WTC11 (cell line): ENCODE measurements at regions not wholly inside any gene's neighbourhood (a gene's known extent, or its start where the extent isn't known, plus 50 kb on each side); places are given as distances from the start of the nearest gene placed in this dataset.
A peak's percentile ranks its signal among the peaks of the same experiment; 100 is the strongest.

Source experiments
- ATAC-seq: fragments of 200-7000 bp; cut with Tn5 transposase; 2 replicates; pipeline ENCODE4 v1.10.0; 2021; ENCODE audit warnings: mild to moderate bottlenecking, moderate library complexity
- CTCF ChIA-PET: fragments of 300-600 bp; sonication (Branson Sonifier 250); formaldehyde crosslinking; loops from one replicate; lab custom pipeline; 2021; ENCODE audit warnings: antibody characterized with exemption; lab: Charles Lee
- POLR2A ChIA-PET: fragments of 350-600 bp; sonication (Branson Sonifier 250); formaldehyde crosslinking; loops from one replicate; lab custom pipeline; 2021; ENCODE audit warnings: antibody characterized with exemption; lab: Charles Lee
- DNase-seq: peaks from one replicate; pipeline ENCODE4 v3.0.0; 2021; ENCODE audit warnings: low spot score
- H3K27ac Mint-ChIP-seq: 2 replicates; pipeline ENCODE4 v1.8.0; 2021; ENCODE audit warnings: mixed read lengths
- H3K27me3 Mint-ChIP-seq: 2 replicates; pipeline ENCODE4 v1.8.0; 2021; ENCODE audit warnings: low read depth, mild to moderate bottlenecking, moderate library complexity, mixed read lengths
- H3K36me3 Mint-ChIP-seq: 2 replicates; pipeline ENCODE4 v1.8.0; 2021; ENCODE audit warnings: mixed read lengths
- H3K4me1 Mint-ChIP-seq: 2 replicates; pipeline ENCODE4 v1.8.0; 2022; ENCODE audit warnings: mixed read lengths
- H3K4me3 Mint-ChIP-seq: 2 replicates; pipeline ENCODE4 v1.8.0; 2021; ENCODE audit warnings: mild to moderate bottlenecking, moderate library complexity, mixed read lengths
- H3K9me3 Mint-ChIP-seq: 2 replicates; pipeline ENCODE4 v1.8.0; 2021; ENCODE audit warnings: mixed read lengths
- GTF2I ChIP-seq: fragments of 250-450 bp; sonication (Bioruptor Pico); conservative IDR thresholded peaks from 2 replicates; pipeline ENCODE4 v1.4.0; 2021; ENCODE audit warnings: mild to moderate bottlenecking
- JAZF1 ChIP-seq: fragments of 250-450 bp; sonication (Bioruptor Pico); IDR thresholded peaks from 2 replicates; pipeline ENCODE4 v1.9.0; 2021; ENCODE audit warnings: moderate library complexity, mild to moderate bottlenecking, inconsistent platforms
- OVOL2 ChIP-seq: fragments of 250-450 bp; sonication (Bioruptor Pico); IDR thresholded peaks from 2 replicates; pipeline ENCODE4 v1.9.0; 2021; ENCODE audit warnings: mild to moderate bottlenecking, borderline replicate concordance
- SOX15 ChIP-seq: fragments of 250-450 bp; sonication (Bioruptor Pico); IDR thresholded peaks from 2 replicates; pipeline ENCODE4 v1.9.0; 2021; ENCODE audit warnings: mild to moderate bottlenecking
- SP1 ChIP-seq: sonication (generic); formaldehyde crosslinking; conservative IDR thresholded peaks from 2 replicates; pipeline ENCODE4 v1.8.1; 2022; ENCODE audit warnings: missing genetic modification reagents
- TCF7 ChIP-seq: sonication (generic); formaldehyde crosslinking; IDR thresholded peaks from 2 replicates; pipeline ENCODE4 v1.8.0; 2022; ENCODE audit warnings: mild to moderate bottlenecking, low read depth, missing genetic modification reagents, moderate library complexity
- TEAD1 ChIP-seq: sonication (generic); formaldehyde crosslinking; IDR thresholded peaks from 2 replicates; pipeline ENCODE4 v1.8.0; 2022; ENCODE audit warnings: mild to moderate bottlenecking, missing genetic modification reagents
- ZNF396 ChIP-seq: fragments of 250-450 bp; sonication (Bioruptor Pico); IDR thresholded peaks from 2 replicates; pipeline ENCODE4 v1.8.0; 2021; ENCODE audit warnings: mild to moderate bottlenecking, moderate library complexity, borderline replicate concordance
- ZNF416 ChIP-seq: fragments of 250-450 bp; sonication (Bioruptor Pico); IDR thresholded peaks from 2 replicates; pipeline ENCODE4 v1.9.0; 2021; ENCODE audit warnings: mild to moderate bottlenecking, inconsistent platforms
- ZNF671 ChIP-seq: fragments of 250-450 bp; sonication (Bioruptor Pico); IDR thresholded peaks from 2 replicates; pipeline ENCODE4 v1.8.0; 2021; ENCODE audit warnings: mild to moderate bottlenecking
- TF ChIP-seq, protein P1 (sequence below): sonication (generic); formaldehyde crosslinking; IDR thresholded peaks from 2 replicates; pipeline ENCODE4 v1.8.1; 2022; ENCODE audit warnings: low read depth, missing genetic modification reagents, borderline replicate concordance
- TF ChIP-seq, protein P2 (sequence below): sonication (generic); formaldehyde crosslinking; IDR thresholded peaks from 2 replicates; pipeline ENCODE4 v1.8.1; 2023; ENCODE audit warnings: mild to moderate bottlenecking, missing genetic modification reagents, moderate library complexity
- TF ChIP-seq, protein P3 (sequence below): fragments of 250-450 bp; sonication (Bioruptor Pico); IDR thresholded peaks from 2 replicates; pipeline ENCODE4 v1.9.0; 2021; ENCODE audit warnings: mild to moderate bottlenecking
- TF ChIP-seq, protein P4 (sequence below): sonication (generic); formaldehyde crosslinking; IDR thresholded peaks from 2 replicates; pipeline ENCODE4 v1.8.0; 2023; ENCODE audit warnings: mild to moderate bottlenecking, missing genetic modification reagents
- TF ChIP-seq, protein P5 (sequence below): fragments of 250-450 bp; sonication (Bioruptor Pico); IDR thresholded peaks from 2 replicates; pipeline ENCODE4 v1.9.0; 2021; ENCODE audit warnings: mild to moderate bottlenecking, borderline replicate concordance

DNA sequence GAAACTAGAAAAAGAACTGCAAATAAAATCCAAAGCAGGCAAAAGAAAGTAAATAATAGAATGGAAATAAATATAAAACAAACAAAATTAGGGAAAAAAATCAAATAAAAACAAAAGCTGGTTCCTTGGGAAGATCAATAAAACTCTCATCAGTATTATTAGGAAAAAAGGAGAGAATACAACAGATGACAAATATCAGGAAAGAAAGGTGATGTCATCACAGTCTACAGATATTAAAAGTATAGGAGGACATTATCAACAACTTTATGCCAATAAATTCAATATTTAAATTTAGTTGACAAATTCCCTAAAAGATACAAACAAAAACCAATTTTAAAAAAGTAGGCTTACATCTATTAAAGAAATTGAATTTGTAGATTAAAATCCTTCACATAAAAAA, 107.4 kb upstream of the FOXN3 start:
- POLR2A ChIA-PET: no interaction called here
- DNase-seq (no peak), ATAC-seq (no peak)
- H3K27ac Mint-ChIP-seq: no peak overlapping the region
- H3K36me3 Mint-ChIP-seq: peaks cover 45% of the 10 kb centered on the region
- no peaks in the 10 kb centered on the region for H3K27me3 Mint-ChIP-seq
- peaks cover 25% of the 10 kb centered on the region for H3K4me1 Mint-ChIP-seq
- no peak overlapping the region for H3K4me3 Mint-ChIP-seq
- CTCF ChIA-PET: no interaction called here
- peaks cover 28% of the 10 kb centered on the region for H3K9me3 Mint-ChIP-seq
- no peak for TF ChIP-seq ZNF416
- TF ChIP-seq TEAD1 (CRISPR knock-in tag): no peak
- TF ChIP-seq, protein P1, sequence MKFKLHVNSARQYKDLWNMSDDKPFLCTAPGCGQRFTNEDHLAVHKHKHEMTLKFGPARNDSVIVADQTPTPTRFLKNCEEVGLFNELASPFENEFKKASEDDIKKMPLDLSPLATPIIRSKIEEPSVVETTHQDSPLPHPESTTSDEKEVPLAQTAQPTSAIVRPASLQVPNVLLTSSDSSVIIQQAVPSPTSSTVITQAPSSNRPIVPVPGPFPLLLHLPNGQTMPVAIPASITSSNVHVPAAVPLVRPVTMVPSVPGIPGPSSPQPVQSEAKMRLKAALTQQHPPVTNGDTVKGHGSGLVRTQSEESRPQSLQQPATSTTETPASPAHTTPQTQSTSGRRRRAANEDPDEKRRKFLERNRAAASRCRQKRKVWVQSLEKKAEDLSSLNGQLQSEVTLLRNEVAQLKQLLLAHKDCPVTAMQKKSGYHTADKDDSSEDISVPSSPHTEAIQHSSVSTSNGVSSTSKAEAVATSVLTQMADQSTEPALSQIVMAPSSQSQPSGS (CRISPR knock-in tag): no peak
- TF ChIP-seq ZNF671 (CRISPR knock-in tag): no peak
- TF ChIP-seq, protein P2, sequence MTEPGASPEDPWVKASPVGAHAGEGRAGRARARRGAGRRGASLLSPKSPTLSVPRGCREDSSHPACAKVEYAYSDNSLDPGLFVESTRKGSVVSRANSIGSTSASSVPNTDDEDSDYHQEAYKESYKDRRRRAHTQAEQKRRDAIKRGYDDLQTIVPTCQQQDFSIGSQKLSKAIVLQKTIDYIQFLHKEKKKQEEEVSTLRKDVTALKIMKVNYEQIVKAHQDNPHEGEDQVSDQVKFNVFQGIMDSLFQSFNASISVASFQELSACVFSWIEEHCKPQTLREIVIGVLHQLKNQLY (CRISPR knock-in tag): no peak
- TF ChIP-seq ZNF396 (CRISPR knock-in tag): no peak
- no peak for TF ChIP-seq GTF2I (CRISPR knock-in tag)
- no peak for TF ChIP-seq OVOL2 (CRISPR knock-in tag)
- TF ChIP-seq, protein P3, sequence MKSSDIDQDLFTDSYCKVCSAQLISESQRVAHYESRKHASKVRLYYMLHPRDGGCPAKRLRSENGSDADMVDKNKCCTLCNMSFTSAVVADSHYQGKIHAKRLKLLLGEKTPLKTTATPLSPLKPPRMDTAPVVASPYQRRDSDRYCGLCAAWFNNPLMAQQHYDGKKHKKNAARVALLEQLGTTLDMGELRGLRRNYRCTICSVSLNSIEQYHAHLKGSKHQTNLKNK (CRISPR knock-in tag): no peak
- TF ChIP-seq, protein P4, sequence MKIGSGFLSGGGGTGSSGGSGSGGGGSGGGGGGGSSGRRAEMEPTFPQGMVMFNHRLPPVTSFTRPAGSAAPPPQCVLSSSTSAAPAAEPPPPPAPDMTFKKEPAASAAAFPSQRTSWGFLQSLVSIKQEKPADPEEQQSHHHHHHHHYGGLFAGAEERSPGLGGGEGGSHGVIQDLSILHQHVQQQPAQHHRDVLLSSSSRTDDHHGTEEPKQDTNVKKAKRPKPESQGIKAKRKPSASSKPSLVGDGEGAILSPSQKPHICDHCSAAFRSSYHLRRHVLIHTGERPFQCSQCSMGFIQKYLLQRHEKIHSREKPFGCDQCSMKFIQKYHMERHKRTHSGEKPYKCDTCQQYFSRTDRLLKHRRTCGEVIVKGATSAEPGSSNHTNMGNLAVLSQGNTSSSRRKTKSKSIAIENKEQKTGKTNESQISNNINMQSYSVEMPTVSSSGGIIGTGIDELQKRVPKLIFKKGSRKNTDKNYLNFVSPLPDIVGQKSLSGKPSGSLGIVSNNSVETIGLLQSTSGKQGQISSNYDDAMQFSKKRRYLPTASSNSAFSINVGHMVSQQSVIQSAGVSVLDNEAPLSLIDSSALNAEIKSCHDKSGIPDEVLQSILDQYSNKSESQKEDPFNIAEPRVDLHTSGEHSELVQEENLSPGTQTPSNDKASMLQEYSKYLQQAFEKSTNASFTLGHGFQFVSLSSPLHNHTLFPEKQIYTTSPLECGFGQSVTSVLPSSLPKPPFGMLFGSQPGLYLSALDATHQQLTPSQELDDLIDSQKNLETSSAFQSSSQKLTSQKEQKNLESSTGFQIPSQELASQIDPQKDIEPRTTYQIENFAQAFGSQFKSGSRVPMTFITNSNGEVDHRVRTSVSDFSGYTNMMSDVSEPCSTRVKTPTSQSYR (CRISPR knock-in tag): no peak
- TF ChIP-seq, all 79 proteins: peak for 0

DNA sequence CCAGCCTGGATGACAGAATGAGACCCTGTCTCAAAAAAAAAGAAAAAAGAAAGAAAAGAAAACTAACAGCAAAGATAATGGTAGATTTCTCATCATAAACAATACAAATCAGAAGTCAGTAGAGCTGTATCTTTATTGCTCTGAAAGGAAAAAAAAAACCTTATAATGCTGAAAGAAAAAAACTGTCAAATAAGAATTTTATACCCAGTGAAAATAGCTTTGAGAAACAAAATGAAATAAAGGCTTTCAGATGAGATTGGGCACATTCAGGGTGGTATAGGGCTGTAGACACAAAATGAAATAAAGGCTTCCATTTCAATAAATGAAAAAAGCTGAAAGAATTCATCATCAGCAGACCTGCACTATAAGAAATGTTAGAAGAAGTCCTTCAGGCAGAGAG, 105.0 kb upstream of the FOXN3 start:
- H3K9me3 Mint-ChIP-seq: peaks cover 18% of the 10 kb centered on the region
- peaks cover 34% of the 10 kb centered on the region for H3K4me1 Mint-ChIP-seq
- no peak for DNase-seq
- POLR2A ChIA-PET: no interaction called here
- no peak for ATAC-seq
- TF ChIP-seq SOX15 (CRISPR knock-in tag) (no peak), TCF7 (CRISPR knock-in tag) (no peak)
- TF ChIP-seq, protein P3 (CRISPR knock-in tag): no peak
- TF ChIP-seq, all 79 proteins: peak for 0
- CTCF ChIA-PET: no interaction called here
- no peaks in the 10 kb centered on the region for H3K27me3 Mint-ChIP-seq
- H3K4me3 Mint-ChIP-seq: no peak overlapping the region
- peaks cover 31% of the 10 kb centered on the region for H3K36me3 Mint-ChIP-seq
- H3K27ac Mint-ChIP-seq: no peak overlapping the region

DNA sequence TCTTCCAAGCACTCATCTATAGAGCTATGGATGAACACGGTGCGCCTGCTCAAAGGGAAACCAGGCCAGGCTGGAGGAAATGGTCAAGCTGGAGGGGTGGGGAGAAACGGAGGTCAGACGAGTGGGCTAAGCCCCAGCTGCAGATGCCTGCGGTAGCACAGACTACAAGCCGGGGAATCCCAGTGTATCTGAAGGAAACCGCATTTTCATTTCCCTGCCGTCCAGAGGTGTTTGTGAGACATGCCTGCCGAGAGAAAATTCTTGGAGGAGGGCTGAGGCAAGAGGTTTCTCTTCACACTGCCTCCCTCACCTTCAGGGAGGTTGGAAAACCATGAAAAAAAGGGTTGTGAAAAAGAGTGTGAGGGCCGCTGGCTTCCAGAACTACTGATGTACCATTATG, 102.0 kb upstream of the FOXN3 start:
- Mint-ChIP-seq H3K36me3 (peaks cover 28% of the 10 kb centered on the region), H3K27ac (0 out of 2 replicates have a peak overlapping the region, but pooled peaks have one; percentile 29), H3K4me1 (peaks cover 21% of the 10 kb centered on the region), H3K27me3 (no peaks in the 10 kb centered on the region), H3K9me3 (peaks cover 18% of the 10 kb centered on the region), H3K4me3 (no peak overlapping the region)
- DNase-seq (no peak), ATAC-seq (no peak)
- ChIA-PET POLR2A (no interaction called here), CTCF (no interaction called here)
- TF ChIP-seq, protein P5, sequence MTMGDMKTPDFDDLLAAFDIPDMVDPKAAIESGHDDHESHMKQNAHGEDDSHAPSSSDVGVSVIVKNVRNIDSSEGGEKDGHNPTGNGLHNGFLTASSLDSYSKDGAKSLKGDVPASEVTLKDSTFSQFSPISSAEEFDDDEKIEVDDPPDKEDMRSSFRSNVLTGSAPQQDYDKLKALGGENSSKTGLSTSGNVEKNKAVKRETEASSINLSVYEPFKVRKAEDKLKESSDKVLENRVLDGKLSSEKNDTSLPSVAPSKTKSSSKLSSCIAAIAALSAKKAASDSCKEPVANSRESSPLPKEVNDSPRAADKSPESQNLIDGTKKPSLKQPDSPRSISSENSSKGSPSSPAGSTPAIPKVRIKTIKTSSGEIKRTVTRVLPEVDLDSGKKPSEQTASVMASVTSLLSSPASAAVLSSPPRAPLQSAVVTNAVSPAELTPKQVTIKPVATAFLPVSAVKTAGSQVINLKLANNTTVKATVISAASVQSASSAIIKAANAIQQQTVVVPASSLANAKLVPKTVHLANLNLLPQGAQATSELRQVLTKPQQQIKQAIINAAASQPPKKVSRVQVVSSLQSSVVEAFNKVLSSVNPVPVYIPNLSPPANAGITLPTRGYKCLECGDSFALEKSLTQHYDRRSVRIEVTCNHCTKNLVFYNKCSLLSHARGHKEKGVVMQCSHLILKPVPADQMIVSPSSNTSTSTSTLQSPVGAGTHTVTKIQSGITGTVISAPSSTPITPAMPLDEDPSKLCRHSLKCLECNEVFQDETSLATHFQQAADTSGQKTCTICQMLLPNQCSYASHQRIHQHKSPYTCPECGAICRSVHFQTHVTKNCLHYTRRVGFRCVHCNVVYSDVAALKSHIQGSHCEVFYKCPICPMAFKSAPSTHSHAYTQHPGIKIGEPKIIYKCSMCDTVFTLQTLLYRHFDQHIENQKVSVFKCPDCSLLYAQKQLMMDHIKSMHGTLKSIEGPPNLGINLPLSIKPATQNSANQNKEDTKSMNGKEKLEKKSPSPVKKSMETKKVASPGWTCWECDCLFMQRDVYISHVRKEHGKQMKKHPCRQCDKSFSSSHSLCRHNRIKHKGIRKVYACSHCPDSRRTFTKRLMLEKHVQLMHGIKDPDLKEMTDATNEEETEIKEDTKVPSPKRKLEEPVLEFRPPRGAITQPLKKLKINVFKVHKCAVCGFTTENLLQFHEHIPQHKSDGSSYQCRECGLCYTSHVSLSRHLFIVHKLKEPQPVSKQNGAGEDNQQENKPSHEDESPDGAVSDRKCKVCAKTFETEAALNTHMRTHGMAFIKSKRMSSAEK (CRISPR knock-in tag): no peak
- TF ChIP-seq JAZF1 (CRISPR knock-in tag): no peak
- TF ChIP-seq SP1: no peak
- TF ChIP-seq, protein P2 (CRISPR knock-in tag): no peak
- TF ChIP-seq, all 79 proteins: peak for 0
